ENCODE measurements at regions not wholly inside any gene's neighbourhood (a gene's known extent, or its start where the extent isn't known, plus 50 kb on each side); places are given as distances from the start of the nearest gene placed in this dataset.

- Histone ChIP-seq H4K20me1 (no peaks in the 10 kb centered on the region), H3K36me3 (no peaks in the 10 kb centered on the region), H3K4me2 (no peak overlapping the region), H3K9me3 (replicated peaks in 1 of 11) (no peaks in the 10 kb centered on the region), H3K4me1 (no peaks in the 10 kb centered on the region), H3K9ac (no peak overlapping the region), H3K27ac (no peak overlapping the region), H3K27me3 (no peaks in the 10 kb centered on the region), H3K4me3 (no peak overlapping the region)
- TF ChIP-seq Cebpa-rat (IDR thresholded peaks at IDR 0.05): no peak
Measured at GRCh38 chr11:37100008-37100407, 502.0 kb upstream of the RAG2 start.

GRCh38 chr11:37092487-37092886 lies 494.5 kb upstream of the RAG2 start:
- TF ChIP-seq Cebpa-rat (IDR thresholded peaks at IDR 0.05): no peak
- H4K20me1 ChIP-seq: no peaks in the 10 kb centered on the region
- H3K27me3 ChIP-seq: no peaks in the 10 kb centered on the region
- no peak overlapping the region for H3K4me2 ChIP-seq
- no peaks in the 10 kb centered on the region for H3K4me1 ChIP-seq
- no peak overlapping the region for H3K9ac ChIP-seq
- no peak overlapping the region for H3K4me3 ChIP-seq
- no peaks in the 10 kb centered on the region for H3K36me3 ChIP-seq
- no peak overlapping the region for H3K27ac ChIP-seq
- no peaks in the 10 kb centered on the region for H3K9me3 ChIP-seq (replicated peaks in 1 of 11)

GRCh38 chr11:37089439-37089838 lies 491.4 kb upstream of the RAG2 start:
- Histone ChIP-seq H4K20me1 (no peaks in the 10 kb centered on the region), H3K9me3 (replicated peaks in 1 of 11) (no peaks in the 10 kb centered on the region), H3K4me2 (no peak overlapping the region), H3K27ac (no peak overlapping the region), H3K27me3 (no peaks in the 10 kb centered on the region), H3K4me1 (no peaks in the 10 kb centered on the region), H3K9ac (no peak overlapping the region), H3K36me3 (no peaks in the 10 kb centered on the region), H3K4me3 (no peak overlapping the region)
- TF ChIP-seq Cebpa-rat (IDR thresholded peaks at IDR 0.05): no peak

DNA sequence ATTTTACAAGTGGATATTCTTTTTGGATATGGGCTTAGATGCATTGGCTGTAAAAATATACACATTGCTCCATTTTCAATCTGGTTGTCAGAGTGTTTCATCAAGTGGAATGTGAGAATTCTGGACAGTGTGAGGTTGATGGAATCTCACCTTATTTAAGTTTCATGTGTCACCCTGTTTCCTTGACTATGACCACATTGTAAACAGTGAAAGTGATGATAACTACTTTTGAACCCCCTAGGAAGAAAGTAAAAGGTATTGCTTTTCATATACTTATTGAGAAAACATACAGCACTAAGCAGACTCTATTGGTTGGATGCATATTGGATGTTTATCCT lies 490.5 kb upstream of the RAG2 start:
- Histone ChIP-seq H3K27me3 (no peaks in the 10 kb centered on the region), H3K36me3 (no peaks in the 10 kb centered on the region), H3K9me3 (replicated peaks in 1 of 11) (no peaks in the 10 kb centered on the region), H3K4me2 (no peak overlapping the region), H4K20me1 (no peaks in the 10 kb centered on the region), H3K9ac (no peak overlapping the region), H3K4me3 (no peak overlapping the region), H3K27ac (no peak overlapping the region), H3K4me1 (no peaks in the 10 kb centered on the region)
- no peak for TF ChIP-seq Cebpa-rat (IDR thresholded peaks at IDR 0.05)

DNA sequence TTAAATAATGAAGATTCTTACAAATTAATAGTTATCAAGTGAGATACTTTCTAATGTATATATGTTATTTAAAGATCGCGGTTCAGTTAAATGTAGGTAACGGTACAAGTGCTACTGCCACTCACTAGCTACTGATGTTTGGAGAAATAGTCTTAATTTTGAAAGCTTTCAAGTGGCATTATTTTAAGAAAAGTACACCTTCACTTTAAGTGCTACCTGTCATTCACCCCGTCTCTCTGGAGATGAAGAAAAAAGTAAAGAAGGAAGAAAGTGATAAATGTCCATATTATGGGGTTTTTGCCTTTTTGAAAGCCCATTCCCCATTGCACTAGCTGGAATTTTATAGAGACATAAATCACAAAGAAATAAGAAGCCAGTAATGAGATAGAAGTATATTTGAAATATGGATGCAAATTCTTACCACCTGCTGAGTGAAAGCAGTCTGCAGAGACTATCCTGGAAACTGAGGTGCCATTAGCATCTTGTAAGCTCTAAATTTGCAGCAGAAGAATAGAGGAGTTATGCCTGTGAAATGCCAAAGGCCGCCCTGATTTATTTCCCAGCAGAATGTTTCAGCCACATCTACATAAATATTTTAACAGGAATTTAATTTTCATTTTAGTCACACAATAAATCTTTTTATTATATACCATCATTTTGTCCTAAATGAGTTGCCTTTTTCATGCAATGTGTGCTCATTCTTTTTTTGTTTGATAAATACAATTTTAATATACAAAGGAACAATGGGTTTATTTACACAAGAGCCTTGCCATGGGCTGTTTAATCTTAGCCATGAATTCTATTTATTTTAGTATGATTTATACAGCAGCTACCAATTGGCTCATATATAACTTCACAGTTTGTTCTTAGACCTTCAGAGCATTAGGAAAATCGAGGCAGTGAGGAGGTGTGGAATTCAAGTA lies 489.9 kb upstream of the RAG2 start:
- TF ChIP-seq Cebpa-rat (IDR thresholded peaks at IDR 0.05): no peak
- Histone ChIP-seq H3K4me2 (no peak overlapping the region), H3K4me3 (no peak overlapping the region), H3K9me3 (replicated peaks in 1 of 11) (no peaks in the 10 kb centered on the region), H3K36me3 (no peaks in the 10 kb centered on the region), H3K27ac (no peak overlapping the region), H4K20me1 (no peaks in the 10 kb centered on the region), H3K9ac (no peak overlapping the region), H3K27me3 (no peaks in the 10 kb centered on the region), H3K4me1 (no peaks in the 10 kb centered on the region)

DNA sequence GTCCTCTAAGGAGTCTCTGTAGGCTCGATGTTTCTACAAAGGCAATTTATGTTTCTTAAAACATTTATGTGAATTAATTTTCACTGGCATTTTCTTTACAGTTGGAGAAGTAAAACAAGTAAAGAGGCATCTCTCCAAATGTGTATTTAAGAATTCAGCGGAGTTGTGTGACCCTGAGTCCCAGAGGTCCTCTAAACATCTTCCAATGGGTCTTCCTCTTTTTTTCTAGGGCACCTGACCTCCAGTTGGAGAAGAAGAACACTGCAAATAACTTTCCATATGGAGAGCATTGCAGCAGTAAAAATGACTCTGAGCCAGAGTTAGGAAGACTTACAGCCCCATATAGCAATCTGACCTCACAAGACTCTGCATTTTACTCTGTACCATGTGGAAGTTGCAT lies 480.5 kb upstream of the RAG2 start:
- no peak overlapping the region for H3K27ac ChIP-seq
- TF ChIP-seq Cebpa-rat (IDR thresholded peaks at IDR 0.05): no peak
- no peaks in the 10 kb centered on the region for H3K27me3 ChIP-seq
- no peaks in the 10 kb centered on the region for H3K4me1 ChIP-seq
- H4K20me1 ChIP-seq: no peaks in the 10 kb centered on the region
- H3K4me2 ChIP-seq: no peak overlapping the region
- no peaks in the 10 kb centered on the region for H3K9me3 ChIP-seq (replicated peaks in 1 of 11)
- H3K4me3 ChIP-seq: no peak overlapping the region
- H3K36me3 ChIP-seq: no peaks in the 10 kb centered on the region
- H3K9ac ChIP-seq: no peak overlapping the region

GRCh38 chr11:37076866-37077265 lies 478.8 kb upstream of the RAG2 start:
- Histone ChIP-seq H3K9ac (no peak overlapping the region), H4K20me1 (no peaks in the 10 kb centered on the region), H3K4me2 (no peak overlapping the region), H3K4me3 (no peak overlapping the region), H3K27me3 (no peaks in the 10 kb centered on the region), H3K9me3 (replicated peaks in 1 of 11) (no peaks in the 10 kb centered on the region), H3K36me3 (no peaks in the 10 kb centered on the region), H3K4me1 (no peaks in the 10 kb centered on the region), H3K27ac (no peak overlapping the region)
- TF ChIP-seq Cebpa-rat (IDR thresholded peaks at IDR 0.05): no peak

DNA sequence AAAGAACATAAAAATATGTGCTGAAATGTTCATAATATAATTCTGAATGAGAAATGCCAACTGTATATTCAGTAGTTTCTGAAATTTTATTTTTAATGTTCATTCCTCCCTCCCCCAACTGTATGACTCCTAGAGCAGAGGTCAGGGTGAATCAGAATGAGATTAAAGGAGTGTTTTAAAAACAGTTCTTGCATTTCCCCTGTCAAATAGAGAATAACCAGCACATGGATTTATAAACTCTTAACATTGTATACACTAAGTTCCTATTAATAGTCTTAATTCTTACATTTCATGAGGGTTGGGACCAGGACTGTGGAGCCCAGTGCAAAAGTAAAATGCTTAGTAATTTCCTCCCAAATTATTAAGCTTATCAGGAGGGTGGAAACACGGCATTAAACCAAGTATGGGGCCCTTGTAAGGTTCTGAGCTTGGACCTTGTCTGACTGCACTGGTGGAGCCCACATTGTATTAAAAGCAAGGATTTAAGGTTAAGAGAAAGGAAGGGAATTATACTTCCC lies 474.6 kb upstream of the RAG2 start:
- Histone ChIP-seq H3K4me2 (no peak overlapping the region), H3K36me3 (no peaks in the 10 kb centered on the region)

GRCh38 chr11:37050311-37050710 lies 452.3 kb upstream of the RAG2 start:
- TF ChIP-seq Cebpa-rat (IDR thresholded peaks at IDR 0.05): no peak
- no peak overlapping the region for H3K4me2 ChIP-seq
- H3K9me3 ChIP-seq (replicated peaks in 1 of 11): peaks cover 0 to 4% (median 0%) of the 10 kb centered on the region in 11 experiments; a peak in 2 of 22 replicates
- H3K4me1 ChIP-seq: peaks cover 0 to 21% (median 4%) of the 10 kb centered on the region in 10 experiments; a peak in 9 of 20 replicates
- no peaks in the 10 kb centered on the region for H3K27me3 ChIP-seq
- H3K36me3 ChIP-seq: no peaks in the 10 kb centered on the region
- no peak overlapping the region for H3K4me3 ChIP-seq
- H4K20me1 ChIP-seq: no peaks in the 10 kb centered on the region
- no peak overlapping the region for H3K9ac ChIP-seq
- no peak overlapping the region for H3K27ac ChIP-seq

More for the DNA sequence above, 474.6 kb upstream of the RAG2 start:
- Histone ChIP-seq H3K27me3 (no peaks in the 10 kb centered on the region), H3K4me3 (no peak overlapping the region), H3K4me1 (no peaks in the 10 kb centered on the region), H4K20me1 (no peaks in the 10 kb centered on the region), H3K27ac (no peak overlapping the region), H3K9me3 (replicated peaks in 1 of 11) (no peaks in the 10 kb centered on the region), H3K9ac (no peak overlapping the region)
- no peak for TF ChIP-seq Cebpa-rat (IDR thresholded peaks at IDR 0.05)

- Histone ChIP-seq H3K27me3 (no peaks in the 10 kb centered on the region), H3K9ac (no peak overlapping the region), H3K4me1 (peaks cover 0 to 36% (median 29%) of the 10 kb centered on the region in 10 experiments; a peak in 16 of 20 replicates), H3K4me2 (no peak overlapping the region), H4K20me1 (no peaks in the 10 kb centered on the region), H3K9me3 (replicated peaks in 1 of 11) (peaks cover 0 to 4% (median 0%) of the 10 kb centered on the region in 11 experiments; a peak in 1 of 22 replicates), H3K36me3 (no peaks in the 10 kb centered on the region), H3K27ac (no peak overlapping the region), H3K4me3 (no peak overlapping the region)
- no peak for TF ChIP-seq Cebpa-rat (IDR thresholded peaks at IDR 0.05)
Measured at GRCh38 chr11:37040921-37041320, 442.9 kb upstream of the RAG2 start.

Measured in BLaER1 treated with 17β-estradiol and CSF1 and Interleukin-3, amounts not matched to agents 10 nM and 100 nM (cell line).